ENCODE measurements at regions not wholly inside any gene's neighbourhood (a gene's known extent, or its start where the extent isn't known, plus 50 kb on each side); places are given as distances from the start of the nearest gene placed in this dataset.

DNA sequence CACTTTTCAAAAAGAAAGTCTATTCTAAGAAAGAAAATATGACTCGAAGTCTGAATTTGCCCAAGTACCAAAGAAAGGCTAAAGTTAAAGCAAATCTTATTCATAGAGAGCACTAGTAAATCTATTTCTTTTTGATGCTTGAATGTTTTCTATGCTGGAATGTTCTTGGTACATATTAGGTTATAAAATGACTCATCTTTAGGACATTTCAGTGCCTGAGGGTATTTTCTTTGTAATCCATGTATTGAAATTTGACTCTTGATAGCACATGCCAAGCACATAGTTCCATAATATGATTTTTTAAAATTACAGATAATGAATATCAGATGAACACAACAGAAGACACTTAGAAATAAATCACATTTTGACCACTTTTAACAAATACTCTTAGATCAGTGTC, 232.8 kb downstream of the TRIML1 start:
- DNase-seq: no peak
- no TSS peak for BruUV-seq (replicated peaks)
- no peak overlapping the region for H3K4me3 Mint-ChIP-seq (ENCODE audit: low read depth, unreplicated experiment)
- H3K36me3 Mint-ChIP-seq (ENCODE audit: insufficient read depth, unreplicated experiment): no peaks in the 10 kb centered on the region
- no peak overlapping the region for H3K27ac Mint-ChIP-seq (ENCODE audit: unreplicated experiment)
- intact Hi-C loops (cut with micrococcal nuclease; ENCODE audit: unreplicated experiment): no loop called here
- no peaks in the 10 kb centered on the region for H3K27me3 Mint-ChIP-seq (ENCODE audit: unreplicated experiment)
- peaks cover 9% of the 10 kb centered on the region for H3K9me3 Mint-ChIP-seq (ENCODE audit: low read depth, unreplicated experiment)
- CTCF ChIA-PET: no interaction called here
- TF ChIP-seq, protein P1, sequence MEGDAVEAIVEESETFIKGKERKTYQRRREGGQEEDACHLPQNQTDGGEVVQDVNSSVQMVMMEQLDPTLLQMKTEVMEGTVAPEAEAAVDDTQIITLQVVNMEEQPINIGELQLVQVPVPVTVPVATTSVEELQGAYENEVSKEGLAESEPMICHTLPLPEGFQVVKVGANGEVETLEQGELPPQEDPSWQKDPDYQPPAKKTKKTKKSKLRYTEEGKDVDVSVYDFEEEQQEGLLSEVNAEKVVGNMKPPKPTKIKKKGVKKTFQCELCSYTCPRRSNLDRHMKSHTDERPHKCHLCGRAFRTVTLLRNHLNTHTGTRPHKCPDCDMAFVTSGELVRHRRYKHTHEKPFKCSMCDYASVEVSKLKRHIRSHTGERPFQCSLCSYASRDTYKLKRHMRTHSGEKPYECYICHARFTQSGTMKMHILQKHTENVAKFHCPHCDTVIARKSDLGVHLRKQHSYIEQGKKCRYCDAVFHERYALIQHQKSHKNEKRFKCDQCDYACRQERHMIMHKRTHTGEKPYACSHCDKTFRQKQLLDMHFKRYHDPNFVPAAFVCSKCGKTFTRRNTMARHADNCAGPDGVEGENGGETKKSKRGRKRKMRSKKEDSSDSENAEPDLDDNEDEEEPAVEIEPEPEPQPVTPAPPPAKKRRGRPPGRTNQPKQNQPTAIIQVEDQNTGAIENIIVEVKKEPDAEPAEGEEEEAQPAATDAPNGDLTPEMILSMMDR (IDR thresholded peaks at IDR 0.05; ENCODE audit: unreplicated experiment): no peak
- H3K4me1 Mint-ChIP-seq (ENCODE audit: low read depth, unreplicated experiment): no peaks in the 10 kb centered on the region

GRCh38 chr4:188372829-188373228, 233.6 kb downstream of the TRIML1 start:
- TF ChIP-seq, protein P1 (IDR thresholded peaks at IDR 0.05; ENCODE audit: unreplicated experiment): no peak
- BruUV-seq (replicated peaks): no TSS peak
- Mint-ChIP-seq H3K4me3 (ENCODE audit: low read depth, unreplicated experiment) (no peak overlapping the region), H3K27ac (ENCODE audit: unreplicated experiment) (no peak overlapping the region), H3K4me1 (ENCODE audit: low read depth, unreplicated experiment) (no peaks in the 10 kb centered on the region), H3K9me3 (ENCODE audit: low read depth, unreplicated experiment) (peaks cover 9% of the 10 kb centered on the region), H3K36me3 (ENCODE audit: insufficient read depth, unreplicated experiment) (no peaks in the 10 kb centered on the region), H3K27me3 (ENCODE audit: unreplicated experiment) (no peaks in the 10 kb centered on the region)
- peak; percentile 6 for DNase-seq
- intact Hi-C loops (cut with micrococcal nuclease; ENCODE audit: unreplicated experiment): no loop called here
- CTCF ChIA-PET: no interaction called here

GRCh38 chr4:188374871-188375270, 235.6 kb downstream of the TRIML1 start:
- H3K9me3 Mint-ChIP-seq (ENCODE audit: low read depth, unreplicated experiment): peaks cover 17% of the 10 kb centered on the region
- TF ChIP-seq, protein P1 (IDR thresholded peaks at IDR 0.05; ENCODE audit: unreplicated experiment): no peak
- no peak for DNase-seq
- no peak overlapping the region for H3K27ac Mint-ChIP-seq (ENCODE audit: unreplicated experiment)
- intact Hi-C loops (cut with micrococcal nuclease; ENCODE audit: unreplicated experiment): no loop called here
- CTCF ChIA-PET: no interaction called here
- no peaks in the 10 kb centered on the region for H3K36me3 Mint-ChIP-seq (ENCODE audit: insufficient read depth, unreplicated experiment)
- H3K4me1 Mint-ChIP-seq (ENCODE audit: low read depth, unreplicated experiment): no peaks in the 10 kb centered on the region
- no peak overlapping the region for H3K4me3 Mint-ChIP-seq (ENCODE audit: low read depth, unreplicated experiment)
- no peaks in the 10 kb centered on the region for H3K27me3 Mint-ChIP-seq (ENCODE audit: unreplicated experiment)
- BruUV-seq (replicated peaks): no TSS peak

DNA sequence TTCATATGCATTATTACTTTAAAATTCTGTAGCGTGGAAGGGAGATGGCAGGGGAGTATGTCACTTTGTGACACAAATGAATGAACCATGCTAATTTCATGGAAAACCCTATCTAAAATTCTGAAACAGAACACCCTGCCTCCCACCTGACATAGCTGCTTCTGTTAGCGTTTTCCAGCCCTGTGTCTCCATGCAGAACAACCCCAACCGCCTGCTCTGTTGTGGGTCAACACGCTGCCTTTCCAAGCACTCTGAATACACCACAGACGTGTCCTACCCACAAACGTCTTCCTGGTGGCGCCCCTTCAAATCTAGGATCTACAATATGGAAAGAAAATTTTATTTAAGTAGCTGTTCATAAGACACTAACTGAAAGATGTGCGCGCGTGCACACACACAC, 238.6 kb downstream of the TRIML1 start:
- intact Hi-C loops (cut with micrococcal nuclease; ENCODE audit: unreplicated experiment): loop anchor here (2.0 kb wide), 1 partner anchor 43 kb away; no protein-coding TSS in a partner anchor
- no peak for DNase-seq
- Mint-ChIP-seq H3K4me1 (ENCODE audit: low read depth, unreplicated experiment) (no peaks in the 10 kb centered on the region), H3K4me3 (ENCODE audit: low read depth, unreplicated experiment) (no peak overlapping the region), H3K27ac (ENCODE audit: unreplicated experiment) (no peak overlapping the region), H3K9me3 (ENCODE audit: low read depth, unreplicated experiment) (peaks cover 18% of the 10 kb centered on the region), H3K36me3 (ENCODE audit: insufficient read depth, unreplicated experiment) (no peaks in the 10 kb centered on the region), H3K27me3 (ENCODE audit: unreplicated experiment) (no peaks in the 10 kb centered on the region)
- TF ChIP-seq, protein P1 (IDR thresholded peaks at IDR 0.05; ENCODE audit: unreplicated experiment): no peak
- BruUV-seq (replicated peaks): no TSS peak
- CTCF ChIA-PET: no interaction called here
